HEK293 (cell line): ENCODE measurements at regions not wholly inside any gene's neighbourhood (a gene's known extent, or its start where the extent isn't known, plus 50 kb on each side); places are given as distances from the start of the nearest gene placed in this dataset.

Experiments used
- CTCF ChIA-PET: fragments of 350-600 bp; formaldehyde crosslinking; extraction: SDS; loops from one replicate; lab custom pipeline; 2021; ENCODE audit warnings: antibody characterized with exemption; lab: Yijun Ruan, JAX
- POLR2A ChIA-PET: fragments of 300-600 bp; formaldehyde crosslinking; extraction: SDS; loops from one replicate; lab custom pipeline; 2020; ENCODE audit warnings: antibody characterized with exemption, inconsistent platforms; lab: Yijun Ruan, JAX
- H3K27ac ChIP-seq: fragments of 200-500 bp; sonication (Bioruptor generic); 2 replicates; pipeline ENCODE4 v1.5.1; 2014; ENCODE audit warnings: low read depth, low read length, control low read depth, inconsistent platforms; ENCODE audit errors: extremely low read depth
- H3K36me3 ChIP-seq, 2 experiments: fragments of 200-500 bp in 1 of 2; sonication (Bioruptor generic) in 1 of 2; 1 replicate in 1 of 2; 2 replicates in 1 of 2; pipeline ENCODE4 v1.5.1; 2014 to 2017; ENCODE audit warnings: inconsistent platforms in 2 of 2, low read length in 2 of 2; ENCODE audit not compliant: control insufficient read depth in 2 of 2, insufficient read depth in 1 of 2
- H3K4me1 ChIP-seq: fragments of 200-500 bp; sonication (Bioruptor generic); 2 replicates; pipeline ENCODE4 v1.5.1; 2014; ENCODE audit warnings: mild to moderate bottlenecking, low read length, inconsistent platforms; ENCODE audit not compliant: control insufficient read depth, insufficient read depth
- H3K4me3 ChIP-seq: 2 replicates; pipeline ENCODE4 v1.5.1; 2011; ENCODE audit warnings: low read depth, mild to moderate bottlenecking, control low read depth, low read length, moderate library complexity
- H3K9me3 ChIP-seq: fragments of 200-500 bp; sonication (Bioruptor generic); 2 replicates; pipeline ENCODE4 v1.5.1; 2014; ENCODE audit warnings: low read depth, low read length, inconsistent platforms; ENCODE audit not compliant: control insufficient read depth, insufficient read depth
- ATF2 ChIP-seq: fragments of 450-650 bp; formaldehyde crosslinking; IDR thresholded peaks from 2 replicates; pipeline ENCODE4 v1.5.1; 2016; ENCODE audit warnings: missing biosample characterization, missing genetic modification characterization, low read depth
- HOXA7 ChIP-seq: sonication (generic); formaldehyde crosslinking; IDR thresholded peaks from 2 replicates; pipeline ENCODE4 v1.8.1; 2022; ENCODE audit warnings: missing genetic modification reagents, borderline replicate concordance
- IKZF3 ChIP-seq: fragments of 450-650 bp; IDR thresholded peaks from 2 replicates; pipeline ENCODE4 v1.5.0; 2018; ENCODE audit warnings: missing biosample characterization, mild to moderate bottlenecking, missing genetic modification characterization, moderate library complexity
- KLF8 ChIP-seq: fragments of 450-650 bp; formaldehyde crosslinking; IDR thresholded peaks from 2 replicates; pipeline ENCODE4 v1.5.1; 2016; ENCODE audit warnings: missing biosample characterization, missing genetic modification characterization
- MEIS1 ChIP-seq: sonication (generic); formaldehyde crosslinking; IDR thresholded peaks from 2 replicates; pipeline ENCODE4 v1.8.1; 2022; ENCODE audit warnings: missing genetic modification reagents, mild to moderate bottlenecking, borderline replicate concordance
- MYNN ChIP-seq: fragments of 450-650 bp; formaldehyde crosslinking; IDR thresholded peaks from 2 replicates; pipeline ENCODE4 v1.5.1; 2016; ENCODE audit warnings: missing biosample characterization, missing genetic modification characterization, borderline replicate concordance
- PRDM10 ChIP-seq: fragments of 450-650 bp; formaldehyde crosslinking; IDR thresholded peaks from 2 replicates; pipeline ENCODE4 v1.5.1; 2016; ENCODE audit warnings: missing biosample characterization, missing genetic modification characterization
- ZFHX2 ChIP-seq: fragments of 450-650 bp; formaldehyde crosslinking; conservative IDR thresholded peaks from 2 replicates; pipeline ENCODE4 v1.5.1; 2016; ENCODE audit warnings: missing biosample characterization, missing genetic modification characterization
- ZFP37 ChIP-seq: fragments of 450-650 bp; formaldehyde crosslinking; IDR thresholded peaks from 2 replicates; pipeline ENCODE4 v1.5.1; 2016; ENCODE audit warnings: missing biosample characterization, missing genetic modification characterization
- ZFP41 ChIP-seq: fragments of 450-650 bp; formaldehyde crosslinking; IDR thresholded peaks from 2 replicates; pipeline ENCODE4 v1.5.1; 2016; ENCODE audit warnings: missing biosample characterization, missing genetic modification characterization, borderline replicate concordance
- ZIC2 ChIP-seq: fragments of 450-650 bp; formaldehyde crosslinking; IDR thresholded peaks from 2 replicates; pipeline ENCODE4 v1.5.1; 2016; ENCODE audit warnings: missing biosample characterization, missing genetic modification characterization
- ZNF10 ChIP-seq: fragments of 450-650 bp; formaldehyde crosslinking; IDR thresholded peaks from 2 replicates; pipeline ENCODE4 v1.5.1; 2017; ENCODE audit warnings: missing biosample characterization, missing genetic modification characterization
- ZNF174 ChIP-seq: fragments of 450-650 bp; formaldehyde crosslinking; IDR thresholded peaks from 2 replicates; pipeline ENCODE4 v1.5.0; 2017; ENCODE audit warnings: missing biosample characterization, mild to moderate bottlenecking, missing genetic modification characterization
- ZNF19 ChIP-seq: fragments of 450-650 bp; formaldehyde crosslinking; IDR thresholded peaks from 2 replicates; pipeline ENCODE4; 2016; ENCODE audit warnings: missing biosample characterization, missing genetic modification characterization, low read depth
- ZNF214 ChIP-seq: fragments of 450-650 bp; formaldehyde crosslinking; IDR thresholded peaks from 2 replicates; pipeline ENCODE4 v1.5.1; 2017; ENCODE audit warnings: missing biosample characterization, mild to moderate bottlenecking, missing genetic modification characterization, borderline replicate concordance
- ZNF335 ChIP-seq: fragments of 450-650 bp; formaldehyde crosslinking; conservative IDR thresholded peaks from 2 replicates; pipeline ENCODE4 v1.5.1; 2016; ENCODE audit warnings: missing biosample characterization, missing genetic modification characterization
- ZNF37A ChIP-seq: fragments of 450-650 bp; IDR thresholded peaks from 2 replicates; pipeline ENCODE4 v1.5.1; 2018; ENCODE audit warnings: missing biosample characterization, missing genetic modification characterization
- ZNF391 ChIP-seq: fragments of 450-650 bp; formaldehyde crosslinking; IDR thresholded peaks from 2 replicates; pipeline ENCODE4 v1.5.1; 2016; ENCODE audit warnings: low read depth, missing biosample characterization, missing genetic modification characterization, borderline replicate concordance
- ZNF398 ChIP-seq: fragments of 450-650 bp; formaldehyde crosslinking; IDR thresholded peaks from 2 replicates; pipeline ENCODE4 v1.5.1; 2017; ENCODE audit warnings: missing biosample characterization, missing genetic modification characterization
- ZNF426 ChIP-seq: fragments of 450-650 bp; formaldehyde crosslinking; IDR thresholded peaks from 2 replicates; pipeline ENCODE4 v1.5.1; 2017; ENCODE audit warnings: missing biosample characterization, missing genetic modification characterization, mild to moderate bottlenecking, inconsistent platforms, moderate library complexity
- ZNF433 ChIP-seq: fragments of 450-650 bp; formaldehyde crosslinking; IDR thresholded peaks from 2 replicates; pipeline ENCODE4 v1.5.1; 2016; ENCODE audit warnings: missing biosample characterization, missing genetic modification characterization, low read depth
- ZNF488 ChIP-seq: fragments of 450-650 bp; formaldehyde crosslinking; IDR thresholded peaks from 2 replicates; pipeline ENCODE4 v1.5.1; 2016; ENCODE audit warnings: missing biosample characterization, missing genetic modification characterization
- ZNF529 ChIP-seq: fragments of 450-650 bp; formaldehyde crosslinking; IDR thresholded peaks from 2 replicates; pipeline ENCODE4 v1.5.1; 2017; ENCODE audit warnings: missing genetic modification characterization, missing biosample characterization; ENCODE audit not compliant: insufficient replicate concordance
- ZNF561 ChIP-seq: fragments of 450-650 bp; IDR thresholded peaks from 2 replicates; pipeline ENCODE4 v1.5.1; 2018; ENCODE audit warnings: missing biosample characterization, missing genetic modification characterization, borderline replicate concordance
- ZNF639 ChIP-seq: fragments of 450-650 bp; formaldehyde crosslinking; IDR thresholded peaks from 2 replicates; pipeline ENCODE4 v1.5.1; 2016; ENCODE audit warnings: missing biosample characterization, missing genetic modification characterization
- ZNF664 ChIP-seq: fragments of 450-650 bp; formaldehyde crosslinking; IDR thresholded peaks from 2 replicates; pipeline ENCODE4 v1.5.1; 2016; ENCODE audit warnings: missing biosample characterization, missing genetic modification characterization
- ZSCAN16 ChIP-seq: fragments of 450-650 bp; formaldehyde crosslinking; IDR thresholded peaks from 2 replicates; pipeline ENCODE4 v1.5.1; 2016; ENCODE audit warnings: missing biosample characterization, missing genetic modification characterization

- TF ChIP-seq ZNF398 (tag by site-specific recombination) (no peak), ZFHX2 (tag by site-specific recombination) (peak; percentile 59), IKZF3 (tag by site-specific recombination) (peak; percentile 38; the same call in 1 of the 2 replicates), ZNF10 (tag by site-specific recombination) (no peak), ZNF391 (no peak), ZSCAN16 (tag by site-specific recombination) (no peak), ZNF664 (tag by site-specific recombination) (no peak), ZNF561 (tag by site-specific recombination) (peak; percentile 49; the same call in 1 of the 2 replicates), MEIS1 (CRISPR knock-in tag) (no peak), ZNF639 (tag by site-specific recombination) (no peak), MYNN (tag by site-specific recombination) (peak; percentile 93), ZIC2 (tag by site-specific recombination) (peak; percentile 82), ATF2 (tag by site-specific recombination) (no peak), ZFP37 (tag by site-specific recombination) (no peak), ZFP41 (tag by site-specific recombination) (no peak), ZNF214 (tag by site-specific recombination) (no peak), ZNF19 (tag by site-specific recombination) (no peak)
Observed at GRCh38 chr6:163837691-163838431, 423.3 kb downstream of the QKI start (continued).

- CTCF ChIA-PET = interaction anchor here (0.6 kb wide), 1 partner anchor 875 kb away, joined by 3 read pairs; no protein-coding TSS in a partner anchor
- no peak overlapping the region for H3K27ac ChIP-seq
- no peaks in the 10 kb centered on the region for H3K4me1 ChIP-seq
- no peak overlapping the region for H3K4me3 ChIP-seq
- no peaks in the 10 kb centered on the region for H3K9me3 ChIP-seq
- POLR2A ChIA-PET = no interaction called here
- no peaks in the 10 kb centered on the region for H3K36me3 ChIP-seq
- no peak for TF ChIP-seq PRDM10 (tag by site-specific recombination)
- no peak for TF ChIP-seq KLF8 (tag by site-specific recombination)
- no peak for TF ChIP-seq ZNF426
- TF ChIP-seq ZNF335 (tag by site-specific recombination) = no peak
- TF ChIP-seq ZNF488 (tag by site-specific recombination) = no peak
- no peak for TF ChIP-seq HOXA7 (CRISPR knock-in tag)
- TF ChIP-seq ZNF433 = no peak
- no peak for TF ChIP-seq ZNF529 (tag by site-specific recombination)
- TF ChIP-seq ZNF37A (tag by site-specific recombination) = no peak
- TF ChIP-seq ZNF174 (tag by site-specific recombination) = no peak
Observed at GRCh38 chr6:163836876-163837690, 422.6 kb downstream of the QKI start.
